Frontal cortex (tissue), 3 donors: ENCODE measurements at regions not wholly inside any gene's neighbourhood (a gene's known extent, or its start where the extent isn't known, plus 50 kb on each side); places are given as distances from the start of the nearest gene placed in this dataset.
A peak's percentile ranks its signal among the peaks of the same experiment; 100 is the strongest.

Source experiments
- DNase-seq, 2 donors: peaks; one replicate each; pipeline ENCODE4 v3.0.0; 2012; ENCODE audit warnings: low spot score in 2 of 2
- FAIRE-seq: peaks from 2 replicates; lab custom pipeline; 2012; peaks lifted over from hg19 to GRCh38; lab: Jason Lieb, UNC
- donor health status: control.
- donor health status: control.
- donor health status: control.

- DNase-seq, result no peak
- FAIRE-seq, result no peak
Observed at GRCh38 chr11:119497717-119498116, 74.7 kb upstream of the THY1 start.

- no peak for FAIRE-seq
- DNase-seq, result no peak
Observed at GRCh38 chr11:119496997-119497396, 74.0 kb upstream of the THY1 start.

GRCh38 chr11:119496469-119496868 lies 73.5 kb upstream of the THY1 start:
- FAIRE-seq, result no peak
- no peak for DNase-seq

GRCh38 chr11:119493712-119494111 lies 70.7 kb upstream of the THY1 start:
- no peak for DNase-seq
- FAIRE-seq, result no peak

GRCh38 chr11:119491753-119492510 lies 69.0 kb upstream of the THY1 start:
- DNase-seq (peak in 1 of 2 donors; percentile 46), FAIRE-seq (no peak)

- FAIRE-seq, result no peak
- no peak for DNase-seq
Observed at GRCh38 chr11:119490253-119491006, 67.5 kb upstream of the THY1 start.

- no peak for DNase-seq
Observed at GRCh38 chr11:119489087-119489486, 66.1 kb upstream of the THY1 start.

GRCh38 chr11:119488256-119488995 lies 65.5 kb upstream of the THY1 start:
- DNase-seq, result no peak
- FAIRE-seq, result no peak

More at GRCh38 chr11:119489087-119489486, 66.1 kb upstream of the THY1 start:
- no peak for FAIRE-seq

GRCh38 chr11:119486691-119487259 lies 63.8 kb upstream of the THY1 start:
- DNase-seq (no peak), FAIRE-seq (no peak)

GRCh38 chr11:119486016-119486415 lies 63.0 kb upstream of the THY1 start:
- DNase-seq, result no peak
- FAIRE-seq, result no peak

GRCh38 chr11:119484741-119485605 lies 62.0 kb upstream of the THY1 start:
- DNase-seq, result no peak
- no peak for FAIRE-seq

- DNase-seq (no peak), FAIRE-seq (no peak)
Observed at GRCh38 chr11:119483881-119484371, 61.0 kb upstream of the THY1 start.

- FAIRE-seq (no peak), DNase-seq (no peak)
Observed at GRCh38 chr11:119483341-119483880, 60.4 kb upstream of the THY1 start.

- no peak for FAIRE-seq
- no peak for DNase-seq
Observed at GRCh38 chr11:119482521-119483011, 59.6 kb upstream of the THY1 start.

- FAIRE-seq (no peak), DNase-seq (no peak)
Observed at GRCh38 chr11:119481667-119482400, 58.9 kb upstream of the THY1 start.

- DNase-seq (peak; percentile 75 to 88), FAIRE-seq (no peak)
Observed at GRCh38 chr11:119481021-119481666, 58.2 kb upstream of the THY1 start.

- FAIRE-seq (no peak), DNase-seq (no peak)
Observed at GRCh38 chr11:119480380-119481020, 57.5 kb upstream of the THY1 start.
